AG04449 (cell line): ENCODE measurements at regions not wholly inside any gene's neighbourhood (a gene's known extent, or its start where the extent isn't known, plus 50 kb on each side); places are given as distances from the start of the nearest gene placed in this dataset.

Experiments
- CTCF ChIA-PET: fragments of 350-600 bp; formaldehyde crosslinking; extraction: SDS; loops from one replicate; lab custom pipeline; 2021; ENCODE audit warnings: antibody characterized with exemption; lab: Yijun Ruan, JAX
- POLR2A ChIA-PET: fragments of 400-600, 350-600 bp; formaldehyde crosslinking; extraction: SDS; loops from one replicate; lab custom pipeline; 2020; ENCODE audit warnings: antibody characterized with exemption, inconsistent platforms; lab: Yijun Ruan, JAX
- DNase-seq: peaks from one replicate; pipeline ENCODE4 v3.0.0-alpha.2; 2010; ENCODE audit warnings: low read depth, low spot score
- H3K4me3 ChIP-seq: 2 replicates; pipeline ENCODE4 v1.5.1; 2011; ENCODE audit warnings: low read depth, mild to moderate bottlenecking, control low read depth, low read length
- CTCF ChIP-seq: IDR thresholded peaks from one replicate; pipeline ENCODE4 v1.5.1; 2011; ENCODE audit warnings: mild to moderate bottlenecking, moderate library complexity, low read length, control low read depth, inconsistent platforms; ENCODE audit not compliant: insufficient read depth; ENCODE audit errors: missing control alignments

GRCh38 chr2:147703171-147703570, 141.7 kb upstream of the ACVR2A start:
- no peak for DNase-seq
- no peak for TF ChIP-seq CTCF
- H3K4me3 ChIP-seq = no peak overlapping the region
- CTCF ChIA-PET = no interaction called here
- POLR2A ChIA-PET = no interaction called here

- ChIA-PET POLR2A (no interaction called here), CTCF (no interaction called here)
- H3K4me3 ChIP-seq = no peak overlapping the region
- no peak for DNase-seq
- TF ChIP-seq CTCF = no peak
Measured at GRCh38 chr2:147698166-147698565, 146.7 kb upstream of the ACVR2A start.

- ChIA-PET CTCF (no interaction called here), POLR2A (no interaction called here)
- no peak for TF ChIP-seq CTCF
- H3K4me3 ChIP-seq = no peak overlapping the region
- no peak for DNase-seq
Measured at GRCh38 chr2:147696426-147696825, 148.4 kb upstream of the ACVR2A start.

- H3K4me3 ChIP-seq = no peak overlapping the region
- DNase-seq = no peak
- CTCF ChIA-PET = no interaction called here
- POLR2A ChIA-PET = no interaction called here
- no peak for TF ChIP-seq CTCF
Measured at GRCh38 chr2:147689220-147689909, 155.5 kb upstream of the ACVR2A start.

GRCh38 chr2:147688242-147688641, 156.6 kb upstream of the ACVR2A start:
- ChIA-PET CTCF (no interaction called here), POLR2A (no interaction called here)
- H3K4me3 ChIP-seq = no peak overlapping the region
- no peak for TF ChIP-seq CTCF
- DNase-seq = no peak

- no peak for DNase-seq
- TF ChIP-seq CTCF = no peak
- no peak overlapping the region for H3K4me3 ChIP-seq
- POLR2A ChIA-PET = no interaction called here
- CTCF ChIA-PET = no interaction called here
Measured at GRCh38 chr2:147686365-147686764, 158.5 kb upstream of the ACVR2A start.
